H1 (cell line): ENCODE measurements at regions not wholly inside any gene's neighbourhood (a gene's known extent, or its start where the extent isn't known, plus 50 kb on each side); places are given as distances from the start of the nearest gene placed in this dataset.

Experiments
- CTCF ChIA-PET: fragments of 300-600 bp; sonication (Branson Sonifier 250); formaldehyde crosslinking; loops from one replicate; lab custom pipeline; 2021; ENCODE audit not compliant: partially characterized antibody; lab: Charles Lee
- POLR2A ChIA-PET: fragments of 300-600 bp; sonication (Branson Sonifier 250); formaldehyde crosslinking; loops from one replicate; lab custom pipeline; 2021; ENCODE audit warnings: inconsistent platforms; ENCODE audit not compliant: partially characterized antibody; lab: Charles Lee
- DNase-seq, 2 experiments: peaks; one replicate each; pipeline versions ENCODE4 v3.0.0 to v3.0.0-alpha.2; 2010 to 2022; ENCODE audit warnings: low spot score in 2 of 2, low read depth in 1 of 2, mixed read lengths in 1 of 2
- FAIRE-seq: peaks from 2 replicates; lab custom pipeline; 2011; peaks lifted over from hg19 to GRCh38; lab: Jason Lieb, UNC
- H2AFZ ChIP-seq: 2 replicates; pipeline ENCODE4 v1.8.1; 2012; ENCODE audit warnings: low read length, inconsistent platforms
- H2AK5ac ChIP-seq: 2 replicates; pipeline ENCODE4 v1.6.1; 2013; ENCODE audit warnings: low read depth, low read length
- H2BK120ac ChIP-seq: replicated peaks from 2 replicates; pipeline ENCODE3; 2013; ENCODE audit warnings: low read depth, low read length, inconsistent platforms
- H2BK12ac ChIP-seq: 2 replicates; pipeline ENCODE4 v1.6.1; 2013; ENCODE audit warnings: low read depth, low read length
- H2BK15ac ChIP-seq: 2 replicates; pipeline ENCODE4 v1.6.1; 2013; ENCODE audit warnings: low read length
- H2BK20ac ChIP-seq: 2 replicates; pipeline ENCODE4 v1.6.1; 2013; ENCODE audit warnings: low read length
- H2BK5ac ChIP-seq: 2 replicates; pipeline ENCODE4 v1.6.1; 2013; ENCODE audit warnings: low read depth, low read length
- H3K14ac ChIP-seq: 2 replicates; pipeline ENCODE4 v1.6.1; 2013; ENCODE audit warnings: inconsistent platforms; ENCODE audit not compliant: insufficient read length
- H3K18ac ChIP-seq: 2 replicates; pipeline ENCODE4 v1.6.1; 2013; ENCODE audit warnings: low read length; ENCODE audit errors: extremely low read depth
- H3K23ac ChIP-seq: 2 replicates; pipeline ENCODE4 v1.6.1; 2013; ENCODE audit warnings: inconsistent platforms; ENCODE audit not compliant: insufficient read length
- H3K23me2 ChIP-seq: 2 replicates; pipeline ENCODE4 v1.6.1; 2013; ENCODE audit warnings: low read depth, low read length
- H3K27ac ChIP-seq: 2 replicates; pipeline ENCODE4 v1.6.1; 2011; ENCODE audit warnings: low read depth, low read length, inconsistent platforms
- H3K27me3 ChIP-seq, 4 experiments: replicated peaks in 1 of 4; 1 replicate in 1 of 4; 2 replicates in 3 of 4; pipeline versions ENCODE4 v1.6.1 to v1.8.1; 2011 to 2013; ENCODE audit warnings: low read length in 3 of 4, mild to moderate bottlenecking in 3 of 4, inconsistent platforms in 2 of 4, mixed read lengths in 2 of 4, moderate library complexity in 1 of 4; ENCODE audit not compliant: control insufficient read depth in 3 of 4, insufficient read depth in 3 of 4; ENCODE audit errors: extremely low read depth in 1 of 4
- H3K36me3 ChIP-seq, 4 experiments: 2 replicates each; pipeline versions ENCODE4 v1.6.1 to v1.8.1; 2011 to 2013; ENCODE audit warnings: mild to moderate bottlenecking in 4 of 4, low read length in 3 of 4, moderate library complexity in 2 of 4, control low read depth in 1 of 4, inconsistent platforms in 1 of 4; ENCODE audit not compliant: insufficient read depth in 4 of 4, control insufficient read depth in 2 of 4
- H3K4ac ChIP-seq: replicated peaks from 2 replicates; pipeline ENCODE3; 2013; ENCODE audit warnings: low read length, low read depth, mixed read lengths, inconsistent platforms; ENCODE audit not compliant: insufficient read length
- H3K4me1 ChIP-seq, 4 experiments: replicated peaks in 1 of 4; 1 replicate in 1 of 4; 2 replicates in 3 of 4; pipeline versions ENCODE4 v1.6.1 to v1.8.1; 2011 to 2013; ENCODE audit warnings: low read length in 3 of 4, inconsistent platforms in 2 of 4, mixed read lengths in 1 of 4; ENCODE audit not compliant: insufficient read depth in 4 of 4, control insufficient read depth in 3 of 4
- H3K4me2 ChIP-seq, 2 experiments: 2 replicates each; pipeline versions ENCODE4 v1.6.1 to v1.8.1; 2011 to 2013; ENCODE audit warnings: low read depth in 2 of 2, low read length in 2 of 2, control low read depth in 1 of 2, inconsistent platforms in 1 of 2, mild to moderate bottlenecking in 1 of 2; ENCODE audit not compliant: insufficient read depth in 1 of 2
- H3K4me3 ChIP-seq, 4 experiments: fragments of 200-600, 300-600 bp in 1 of 4; sonication (generic), shearing (Covaris generic), sonication (Bioruptor Twin) in 1 of 4; 2 replicates each; pipeline versions ENCODE4 v1.5.1 to v1.8.1; 2011 to 2016; ENCODE audit warnings: low read length in 4 of 4, low read depth in 3 of 4, control low read depth in 2 of 4, inconsistent platforms in 2 of 4, mild to moderate bottlenecking in 2 of 4, mixed read lengths in 1 of 4, moderate library complexity in 1 of 4; ENCODE audit not compliant: insufficient read depth in 2 of 4; ENCODE audit errors: extremely low read depth in 1 of 4
- H3K56ac ChIP-seq: replicated peaks from 2 replicates; pipeline ENCODE3; 2013; ENCODE audit warnings: low read depth, mild to moderate bottlenecking, mixed read lengths, low read length, inconsistent platforms; ENCODE audit not compliant: insufficient read length
- H3K79me1 ChIP-seq: 2 replicates; pipeline ENCODE4 v1.6.1; 2013; ENCODE audit warnings: low read depth, low read length, control low read depth
- H3K79me2 ChIP-seq, 2 experiments: 2 replicates each; pipeline versions ENCODE4 v1.6.1 to v1.8.1; 2012 to 2013; ENCODE audit warnings: low read length in 2 of 2, mild to moderate bottlenecking in 2 of 2, inconsistent platforms in 1 of 2; ENCODE audit not compliant: insufficient read depth in 2 of 2, control insufficient read depth in 1 of 2
- H3K9ac ChIP-seq, 4 experiments: replicated peaks in 1 of 4; 1 replicate in 1 of 4; 2 replicates in 3 of 4; pipeline versions ENCODE4 v1.6.1 to v1.8.1; 2011 to 2013; ENCODE audit warnings: low read depth in 3 of 4, low read length in 3 of 4, control low read depth in 2 of 4, mild to moderate bottlenecking in 2 of 4, moderate library complexity in 2 of 4, inconsistent platforms in 1 of 4; ENCODE audit errors: extremely low read depth in 1 of 4
- H3K9me3 ChIP-seq, 2 experiments: 2 replicates each; pipeline versions ENCODE4 v1.6.1 to v1.8.1; 2012 to 2013; ENCODE audit warnings: mild to moderate bottlenecking in 2 of 2, moderate library complexity in 2 of 2, control low read depth in 1 of 2, inconsistent platforms in 1 of 2, low read depth in 1 of 2, low read length in 1 of 2, mixed read lengths in 1 of 2; ENCODE audit not compliant: insufficient read depth in 2 of 2
- H4K20me1 ChIP-seq, 2 experiments: replicated peaks in 1 of 2; 2 replicates each; pipeline versions ENCODE3 to v1.8.1; 2011 to 2013; ENCODE audit warnings: inconsistent platforms in 2 of 2, low read length in 2 of 2, mild to moderate bottlenecking in 1 of 2; ENCODE audit not compliant: insufficient read depth in 2 of 2, control insufficient read depth in 1 of 2
- H4K5ac ChIP-seq: 2 replicates; pipeline ENCODE4 v1.6.1; 2013; ENCODE audit warnings: low read length, low read depth, mixed read lengths, inconsistent platforms; ENCODE audit not compliant: insufficient read length
- H4K8ac ChIP-seq: 2 replicates; pipeline ENCODE4 v1.8.0; 2013; ENCODE audit warnings: mild to moderate bottlenecking, moderate library complexity, low read length, inconsistent platforms; ENCODE audit not compliant: insufficient read depth; ENCODE audit errors: extremely low read depth
- H4K91ac ChIP-seq: replicated peaks from 2 replicates; pipeline ENCODE3; 2013; ENCODE audit warnings: low read length, mixed read lengths, inconsistent platforms; ENCODE audit not compliant: insufficient read length
- NANOG ChIP-seq: IDR thresholded peaks from 2 replicates; pipeline ENCODE4 v1.6.1; 2011; ENCODE audit warnings: low read length, low read depth, mild to moderate bottlenecking, inconsistent platforms; ENCODE audit not compliant: insufficient read depth, poor library complexity, severe bottlenecking
- WGBS, 2 experiments: shearing (Covaris generic) in 1 of 2; methylation state at CpG; one replicate each; pipeline versions ENCODE4 v1.1.6 to v1.1.7; 2013 to 2015; ENCODE audit warnings: low lambda C conversion rate in 2 of 2, mixed read lengths in 2 of 2, inconsistent platforms in 1 of 2, low coverage in 1 of 2, missing lambda C conversion rate in 1 of 2; ENCODE audit not compliant: insufficient replicate concordance in 2 of 2, insufficient coverage in 1 of 2, insufficient read length in 1 of 2; ENCODE audit errors: extremely low coverage in 1 of 2, missing lambda C conversion rate in 1 of 2; 5-methylcytosine and 5-hydroxymethylcytosine counted together

- no peak overlapping the region for H2BK12ac ChIP-seq
- no peak overlapping the region for H3K23ac ChIP-seq
- H3K14ac ChIP-seq = no peak overlapping the region
- no peak overlapping the region for H3K27ac ChIP-seq
- no peak overlapping the region for H3K4ac ChIP-seq
- H3K18ac ChIP-seq = no peak overlapping the region
- no peaks in the 10 kb centered on the region for H3K9me3 ChIP-seq
- no peak overlapping the region for H3K9ac ChIP-seq
- no peak overlapping the region for H4K8ac ChIP-seq
- ChIA-PET POLR2A (no interaction called here), CTCF (interaction anchor here (1.3 to 1.7 kb wide), 3 partner anchors 10 to 56 kb away, joined by 3 to 4 read pairs (median 3); no protein-coding TSS in a partner anchor)
- no peak overlapping the region for H4K5ac ChIP-seq
- no peaks in the 10 kb centered on the region for H3K79me2 ChIP-seq
- no peak overlapping the region for H2BK15ac ChIP-seq
- no peak overlapping the region for H2AFZ ChIP-seq
- H2BK20ac ChIP-seq = no peak overlapping the region
- no peaks in the 10 kb centered on the region for H4K20me1 ChIP-seq
- no peaks in the 10 kb centered on the region for H3K27me3 ChIP-seq
- H2BK120ac ChIP-seq = no peak overlapping the region
- H3K56ac ChIP-seq = no peak overlapping the region
- DNase-seq (no peak), FAIRE-seq (no peak)
- no peak overlapping the region for H3K4me3 ChIP-seq
- no peaks in the 10 kb centered on the region; the same call in 1 of the 2 replicates for H3K23me2 ChIP-seq
- no peak overlapping the region for H4K91ac ChIP-seq
- WGBS, 2 experiments = 90% methylated on average over 2 of the region's 2 CpGs; no CpG with 5 or more reads in 1 of the 2 experiments
- TF ChIP-seq NANOG = no peak
- peaks cover 0 to 7% (median 2%) of the 10 kb centered on the region in 4 experiments; a peak in 2 of 7 replicates for H3K4me1 ChIP-seq
- no peak overlapping the region for H3K4me2 ChIP-seq
- no peaks in the 10 kb centered on the region for H3K36me3 ChIP-seq
- H3K79me1 ChIP-seq = no peaks in the 10 kb centered on the region
- no peak overlapping the region for H2AK5ac ChIP-seq
- no peak overlapping the region for H2BK5ac ChIP-seq
Measured at GRCh38 chr13:34637636-34638035, 304.4 kb upstream of the NBEA start.
